GM23248 (cell line): ENCODE measurements at regions not wholly inside any gene's neighbourhood (a gene's known extent, or its start where the extent isn't known, plus 50 kb on each side); places are given as distances from the start of the nearest gene placed in this dataset.

Source experiments
- DNase-seq: peaks from one replicate; pipeline ENCODE4 v3.0.0-alpha.2; 2015
- H2AFZ ChIP-seq: fragments of 200-600 bp; sonication (generic); 2 replicates; pipeline ENCODE4 v1.6.1; 2016; ENCODE audit warnings: antibody characterized with exemption
- H3F3A ChIP-seq: fragments of 200-600 bp; sonication (generic); 2 replicates; pipeline ENCODE4 v1.6.1; 2016; ENCODE audit warnings: mild to moderate bottlenecking, antibody characterized with exemption, mixed run types; ENCODE audit not compliant: insufficient read depth
- H3K27ac ChIP-seq: fragments of 200-600 bp; sonication (generic); 2 replicates; pipeline ENCODE4 v1.5.1; 2016; ENCODE audit warnings: mild to moderate bottlenecking
- H3K27me3 ChIP-seq: fragments of 200-600 bp; sonication (generic); replicated peaks from 2 replicates; pipeline ENCODE4 v1.6.1; 2016; ENCODE audit warnings: mild to moderate bottlenecking; ENCODE audit not compliant: insufficient read depth
- H3K36me3 ChIP-seq: fragments of 200-600 bp; sonication (generic); 2 replicates; pipeline ENCODE4 v1.6.1; 2016; ENCODE audit warnings: low read depth, mild to moderate bottlenecking
- H3K4me1 ChIP-seq: fragments of 200-600 bp; sonication (generic); 2 replicates; pipeline ENCODE4 v1.6.1; 2016; ENCODE audit warnings: mild to moderate bottlenecking; ENCODE audit not compliant: insufficient read depth
- H3K4me2 ChIP-seq: fragments of 200-600 bp; sonication (generic); one replicate; pipeline ENCODE4 v1.6.1; 2016; ENCODE audit warnings: mild to moderate bottlenecking; ENCODE audit not compliant: unreplicated experiment
- H3K4me3 ChIP-seq: fragments of 200-600 bp; sonication (generic); 2 replicates; pipeline ENCODE4 v1.5.1; 2016; ENCODE audit warnings: mild to moderate bottlenecking
- H3K79me2 ChIP-seq: fragments of 200-600 bp; sonication (generic); 2 replicates; pipeline ENCODE4 v1.6.1; 2016; ENCODE audit warnings: mild to moderate bottlenecking; ENCODE audit not compliant: insufficient read depth
- H3K9ac ChIP-seq: fragments of 200-600 bp; sonication (generic); 2 replicates; pipeline ENCODE4 v1.6.1; 2016; ENCODE audit warnings: mild to moderate bottlenecking
- H3K9me2 ChIP-seq: fragments of 200-600 bp; sonication (generic); 2 replicates; pipeline ENCODE4 v1.6.1; 2016; ENCODE audit warnings: mixed run types, mild to moderate bottlenecking, moderate library complexity; ENCODE audit not compliant: insufficient read depth
- H3K9me3 ChIP-seq: fragments of 200-600 bp; sonication (generic); one replicate; pipeline ENCODE4 v1.6.1; 2017; ENCODE audit warnings: low read depth
- H4K20me1 ChIP-seq: fragments of 200-600 bp; sonication (generic); 2 replicates; pipeline ENCODE4 v1.6.0; 2016; ENCODE audit not compliant: insufficient read depth
- EZH2 ChIP-seq: fragments of 200-600 bp; sonication (generic); IDR thresholded peaks from 2 replicates; pipeline ENCODE4 v1.6.1; 2018; ENCODE audit warnings: antibody characterized with exemption, mild to moderate bottlenecking; ENCODE audit not compliant: insufficient read depth, poor library complexity, severe bottlenecking
- EZH2phosphoT487 ChIP-seq: fragments of 200-600 bp; sonication (generic); IDR thresholded peaks from 2 replicates; pipeline ENCODE4 v1.6.1; 2018; ENCODE audit warnings: antibody characterized with exemption, moderate library complexity, mild to moderate bottlenecking, low read depth; ENCODE audit not compliant: insufficient read depth
- WGBS, 2 experiments: methylation state at CpG; one replicate each; pipeline ENCODE4 v1.1.6; 2015 to 2017; ENCODE audit warnings: low lambda C conversion rate in 2 of 2, low coverage in 1 of 2; ENCODE audit errors: missing lambda C conversion rate in 2 of 2; 5-methylcytosine and 5-hydroxymethylcytosine counted together
- in situ Hi-C: fragments of 300-500 bp; cut with MboI; formaldehyde crosslinking; loops from 2 replicates; pipeline ENCODE4 v1.15.0; 2020

GRCh38 chr14:51145246-51145645 lies 50.3 kb upstream of the TRIM9 start:
- no peak overlapping the region for H2AFZ ChIP-seq
- H3K4me3 ChIP-seq, result no peak overlapping the region
- DNase-seq, result peak; percentile 67
- no peaks in the 10 kb centered on the region for H4K20me1 ChIP-seq
- TF ChIP-seq EZH2 (no peak), EZH2phosphoT487 (no peak)
- no peaks in the 10 kb centered on the region for H3K36me3 ChIP-seq
- no peak overlapping the region for H3K4me2 ChIP-seq
- no peak overlapping the region for H3K9ac ChIP-seq
- peaks cover 8% of the 10 kb centered on the region; the same call in 1 of the 2 replicates for H3F3A ChIP-seq
- no peaks in the 10 kb centered on the region for H3K9me2 ChIP-seq
- WGBS, 2 experiments, result 44 to 49% methylated on average over 2 of the region's 2 CpGs
- H3K79me2 ChIP-seq, result no peaks in the 10 kb centered on the region
- in situ Hi-C loops, result no loop called here
- H3K9me3 ChIP-seq, result no peaks in the 10 kb centered on the region
- no peak overlapping the region for H3K27ac ChIP-seq
- peaks cover 22% of the 10 kb centered on the region for H3K27me3 ChIP-seq
- H3K4me1 ChIP-seq, result no peaks in the 10 kb centered on the region

- Histone ChIP-seq H3K9me3 (no peaks in the 10 kb centered on the region), H4K20me1 (no peaks in the 10 kb centered on the region), H3K9ac (no peak overlapping the region), H3K27me3 (peaks cover 19% of the 10 kb centered on the region), H3K4me3 (no peak overlapping the region), H3K36me3 (no peaks in the 10 kb centered on the region), H3F3A (peaks cover 8% of the 10 kb centered on the region; the same call in 1 of the 2 replicates), H3K27ac (no peak overlapping the region), H3K4me2 (no peak overlapping the region), H3K79me2 (no peaks in the 10 kb centered on the region), H3K9me2 (no peaks in the 10 kb centered on the region), H3K4me1 (no peaks in the 10 kb centered on the region), H2AFZ (no peak overlapping the region)
- in situ Hi-C loops, result no loop called here
- DNase-seq, result peak; percentile 21
- 0 to 4% methylated on average over 1 of the region's 1 CpG for WGBS, 2 experiments
- TF ChIP-seq EZH2, result no peak
- TF ChIP-seq EZH2phosphoT487, result no peak
These were observed 52.3 kb upstream of the TRIM9 start for GRCh38 chr14:51147183-51147582.

GRCh38 chr14:51155326-51155725 lies 60.4 kb upstream of the TRIM9 start:
- Histone ChIP-seq H3K4me2 (no peak overlapping the region), H3F3A (no peaks in the 10 kb centered on the region), H2AFZ (no peak overlapping the region), H3K9ac (no peak overlapping the region), H3K79me2 (no peaks in the 10 kb centered on the region), H3K27me3 (peaks cover 7% of the 10 kb centered on the region; the same call in 1 of the 2 replicates), H3K9me3 (no peaks in the 10 kb centered on the region), H3K27ac (no peak overlapping the region), H3K4me3 (no peak overlapping the region), H3K36me3 (no peaks in the 10 kb centered on the region), H3K9me2 (no peaks in the 10 kb centered on the region), H4K20me1 (no peaks in the 10 kb centered on the region), H3K4me1 (no peaks in the 10 kb centered on the region)
- TF ChIP-seq EZH2phosphoT487 (no peak), EZH2 (no peak)
- WGBS, 2 experiments, result 78 to 88% methylated on average over 2 of the region's 2 CpGs
- in situ Hi-C loops, result no loop called here
- DNase-seq, result no peak

GRCh38 chr14:51157012-51157411 lies 62.1 kb upstream of the TRIM9 start:
- Histone ChIP-seq H3K27me3 (0 out of 2 replicates have a peak, but pooled peaks cover 6% of the 10 kb centered on the region), H3K36me3 (no peaks in the 10 kb centered on the region), H2AFZ (no peak overlapping the region), H3K9ac (no peak overlapping the region), H3K9me3 (no peaks in the 10 kb centered on the region), H3K4me3 (no peak overlapping the region), H3F3A (no peaks in the 10 kb centered on the region), H4K20me1 (no peaks in the 10 kb centered on the region), H3K4me2 (no peak overlapping the region), H3K79me2 (no peaks in the 10 kb centered on the region), H3K4me1 (no peaks in the 10 kb centered on the region), H3K9me2 (no peaks in the 10 kb centered on the region), H3K27ac (no peak overlapping the region)
- in situ Hi-C loops, result no loop called here
- no peak for TF ChIP-seq EZH2phosphoT487
- TF ChIP-seq EZH2, result no peak
- peak; percentile 57 for DNase-seq

GRCh38 chr14:51160871-51161270 lies 66.0 kb upstream of the TRIM9 start:
- H3K9me2 ChIP-seq, result no peaks in the 10 kb centered on the region
- H4K20me1 ChIP-seq, result no peaks in the 10 kb centered on the region
- no peaks in the 10 kb centered on the region for H3K79me2 ChIP-seq
- H3K9me3 ChIP-seq, result no peaks in the 10 kb centered on the region
- H3K27me3 ChIP-seq, result peaks cover 22% of the 10 kb centered on the region
- H3K4me3 ChIP-seq, result no peak overlapping the region
- no peak for TF ChIP-seq EZH2phosphoT487
- TF ChIP-seq EZH2, result no peak
- no peaks in the 10 kb centered on the region for H3K36me3 ChIP-seq
- no peaks in the 10 kb centered on the region for H3F3A ChIP-seq
- no peak overlapping the region for H3K4me2 ChIP-seq
- no peak overlapping the region for H3K27ac ChIP-seq
- WGBS, 2 experiments, result 45 to 50% methylated on average over 2 of the region's 2 CpGs
- no peaks in the 10 kb centered on the region for H3K4me1 ChIP-seq
- DNase-seq, result no peak
- no peak overlapping the region for H3K9ac ChIP-seq
- no peak overlapping the region for H2AFZ ChIP-seq
- in situ Hi-C loops, result no loop called here
